ENCODE measurements at regions not wholly inside any gene's neighbourhood (a gene's known extent, or its start where the extent isn't known, plus 50 kb on each side); places are given as distances from the start of the nearest gene placed in this dataset.

- no peaks in the 10 kb centered on the region for H3K4me1 ChIP-seq (ENCODE audit: control insufficient read depth in 4 of 4, insufficient read depth in 4 of 4, low read length in 3 of 4)
- TF ChIP-seq, protein P1, sequence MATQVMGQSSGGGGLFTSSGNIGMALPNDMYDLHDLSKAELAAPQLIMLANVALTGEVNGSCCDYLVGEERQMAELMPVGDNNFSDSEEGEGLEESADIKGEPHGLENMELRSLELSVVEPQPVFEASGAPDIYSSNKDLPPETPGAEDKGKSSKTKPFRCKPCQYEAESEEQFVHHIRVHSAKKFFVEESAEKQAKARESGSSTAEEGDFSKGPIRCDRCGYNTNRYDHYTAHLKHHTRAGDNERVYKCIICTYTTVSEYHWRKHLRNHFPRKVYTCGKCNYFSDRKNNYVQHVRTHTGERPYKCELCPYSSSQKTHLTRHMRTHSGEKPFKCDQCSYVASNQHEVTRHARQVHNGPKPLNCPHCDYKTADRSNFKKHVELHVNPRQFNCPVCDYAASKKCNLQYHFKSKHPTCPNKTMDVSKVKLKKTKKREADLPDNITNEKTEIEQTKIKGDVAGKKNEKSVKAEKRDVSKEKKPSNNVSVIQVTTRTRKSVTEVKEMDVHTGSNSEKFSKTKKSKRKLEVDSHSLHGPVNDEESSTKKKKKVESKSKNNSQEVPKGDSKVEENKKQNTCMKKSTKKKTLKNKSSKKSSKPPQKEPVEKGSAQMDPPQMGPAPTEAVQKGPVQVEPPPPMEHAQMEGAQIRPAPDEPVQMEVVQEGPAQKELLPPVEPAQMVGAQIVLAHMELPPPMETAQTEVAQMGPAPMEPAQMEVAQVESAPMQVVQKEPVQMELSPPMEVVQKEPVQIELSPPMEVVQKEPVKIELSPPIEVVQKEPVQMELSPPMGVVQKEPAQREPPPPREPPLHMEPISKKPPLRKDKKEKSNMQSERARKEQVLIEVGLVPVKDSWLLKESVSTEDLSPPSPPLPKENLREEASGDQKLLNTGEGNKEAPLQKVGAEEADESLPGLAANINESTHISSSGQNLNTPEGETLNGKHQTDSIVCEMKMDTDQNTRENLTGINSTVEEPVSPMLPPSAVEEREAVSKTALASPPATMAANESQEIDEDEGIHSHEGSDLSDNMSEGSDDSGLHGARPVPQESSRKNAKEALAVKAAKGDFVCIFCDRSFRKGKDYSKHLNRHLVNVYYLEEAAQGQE (IDR thresholded peaks at IDR 0.05) = no peak
Observed at GRCh38 chr7:136342251-136342650, 365.1 kb upstream of the MTPN start.

GRCh38 chr7:136339464-136339863, 362.3 kb upstream of the MTPN start:
- no peak for DNase-seq (ENCODE audit: low spot score)
- Histone ChIP-seq H3K27ac (ENCODE audit: low read depth in 1 of 2, low read length in 2 of 2) (no peak overlapping the region), H3K9me3 (ENCODE audit: control insufficient read depth in 4 of 4, low read length in 3 of 4) (no peaks in the 10 kb centered on the region), H3K36me3 (ENCODE audit: control insufficient read depth in 4 of 4, insufficient read depth in 3 of 4, low read depth in 1 of 4, low read length in 3 of 4) (no peaks in the 10 kb centered on the region), H3K9ac (ENCODE audit: low read depth in 1 of 2, low read length in 2 of 2) (no peak overlapping the region), H3K27me3 (ENCODE audit: control insufficient read depth in 4 of 4, insufficient read depth in 4 of 4, low read length in 3 of 4) (no peaks in the 10 kb centered on the region), H3K4me1 (ENCODE audit: control insufficient read depth in 4 of 4, insufficient read depth in 4 of 4, low read length in 3 of 4) (no peaks in the 10 kb centered on the region), H3K4me3 (ENCODE audit: low read depth in 1 of 3, low read length in 3 of 3) (no peak overlapping the region)
- no peak for TF ChIP-seq HNF4G (IDR thresholded peaks at IDR 0.05)
- no peak for TF ChIP-seq YY1 (IDR thresholded peaks at IDR 0.05)
- no peak for TF ChIP-seq RAD21 (IDR thresholded peaks at IDR 0.05)
- no peak for TF ChIP-seq FOXA2 (IDR thresholded peaks at IDR 0.05)
- no peak for TF ChIP-seq ATF3 (IDR thresholded peaks at IDR 0.05)
- no peak for TF ChIP-seq JUND (IDR thresholded peaks at IDR 0.05)
- no peak for TF ChIP-seq SP1 (IDR thresholded peaks at IDR 0.05)

More at GRCh38 chr7:136342251-136342650, 365.1 kb upstream of the MTPN start:
- no peaks in the 10 kb centered on the region for H3K27me3 ChIP-seq (ENCODE audit: control insufficient read depth in 4 of 4, insufficient read depth in 4 of 4, low read length in 3 of 4)
- H3K9ac ChIP-seq (ENCODE audit: low read depth in 1 of 2, low read length in 2 of 2) = no peak overlapping the region
- H3K36me3 ChIP-seq (ENCODE audit: control insufficient read depth in 4 of 4, insufficient read depth in 3 of 4, low read depth in 1 of 4, low read length in 3 of 4) = no peaks in the 10 kb centered on the region
- DNase-seq (ENCODE audit: low spot score) = no peak
- H3K27ac ChIP-seq (ENCODE audit: low read depth in 1 of 2, low read length in 2 of 2) = no peak overlapping the region
- H3K9me3 ChIP-seq (ENCODE audit: control insufficient read depth in 4 of 4, low read length in 3 of 4) = no peaks in the 10 kb centered on the region
- no peak overlapping the region for H3K4me3 ChIP-seq (ENCODE audit: low read depth in 1 of 3, low read length in 3 of 3)

DNA sequence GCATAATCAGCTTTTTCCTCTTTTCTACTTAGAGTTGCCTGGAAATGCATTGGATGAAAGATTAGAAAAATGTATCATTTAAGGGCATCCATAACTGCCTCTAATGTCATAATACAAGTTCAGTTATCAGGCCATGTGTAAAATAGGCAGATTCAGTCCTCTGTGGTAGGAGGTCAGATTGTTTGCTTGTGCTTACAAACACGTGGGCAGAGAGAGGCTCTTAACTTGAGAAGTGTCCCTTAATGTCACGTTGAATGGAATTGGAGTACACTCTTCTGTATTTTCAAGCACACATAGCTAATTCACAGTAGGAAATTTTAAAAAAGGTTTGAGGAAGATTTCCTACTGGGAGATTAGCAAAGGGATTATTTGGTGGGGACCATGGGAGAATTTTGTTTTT, 359.8 kb upstream of the MTPN start:
- H3K4me1 ChIP-seq (ENCODE audit: control insufficient read depth in 4 of 4, insufficient read depth in 4 of 4, low read length in 3 of 4) = no peaks in the 10 kb centered on the region
- H3K9me3 ChIP-seq (ENCODE audit: control insufficient read depth in 4 of 4, low read length in 3 of 4) = no peaks in the 10 kb centered on the region
- no peak overlapping the region for H3K27ac ChIP-seq (ENCODE audit: low read depth in 1 of 2, low read length in 2 of 2)
- TF ChIP-seq HNF4G (IDR thresholded peaks at IDR 0.05) (no peak), YY1 (IDR thresholded peaks at IDR 0.05) (no peak), EGR1 (IDR thresholded peaks at IDR 0.05; ENCODE audit: low read depth in 2 of 2) (no peak), RAD21 (IDR thresholded peaks at IDR 0.05) (no peak), JUND (IDR thresholded peaks at IDR 0.05) (no peak), FOXA2 (IDR thresholded peaks at IDR 0.05) (no peak), RXRA (IDR thresholded peaks at IDR 0.05) (no peak), HNF4A (conservative IDR thresholded peaks at IDR 0.05) (no peak)
- H3K4me3 ChIP-seq (ENCODE audit: low read depth in 1 of 3, low read length in 3 of 3) = no peak overlapping the region
- no peaks in the 10 kb centered on the region for H3K27me3 ChIP-seq (ENCODE audit: control insufficient read depth in 4 of 4, insufficient read depth in 4 of 4, low read length in 3 of 4)
- H3K9ac ChIP-seq (ENCODE audit: low read depth in 1 of 2, low read length in 2 of 2) = no peak overlapping the region
- no peak for DNase-seq (ENCODE audit: low spot score)
- H3K36me3 ChIP-seq (ENCODE audit: control insufficient read depth in 4 of 4, insufficient read depth in 3 of 4, low read depth in 1 of 4, low read length in 3 of 4) = no peaks in the 10 kb centered on the region
- WGBS = 37% methylated on average over 2 of the region's 2 CpGs

DNA sequence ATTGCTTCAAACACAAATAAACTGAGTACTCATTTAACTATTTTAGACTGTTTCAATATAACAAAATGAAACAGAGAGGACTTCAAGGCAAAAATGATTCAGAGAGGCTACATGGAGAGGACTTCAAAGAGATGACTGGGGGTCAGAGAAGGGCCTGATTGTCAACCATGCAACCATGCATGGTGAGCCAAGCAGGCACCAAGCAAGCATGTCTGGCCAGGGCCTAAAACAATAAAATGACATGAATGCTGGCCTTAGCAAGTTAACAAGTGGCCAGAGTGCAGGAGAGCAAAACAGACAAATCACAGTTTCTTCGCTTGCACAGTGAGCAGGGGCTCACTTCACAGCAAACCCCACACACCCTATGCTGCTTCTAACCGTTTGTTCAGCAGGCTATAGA, 356.5 kb upstream of the MTPN start:
- no peak for DNase-seq (ENCODE audit: low spot score)
- no peaks in the 10 kb centered on the region for H3K9me3 ChIP-seq (ENCODE audit: control insufficient read depth in 4 of 4, low read length in 3 of 4)
- TF ChIP-seq, protein P1 (IDR thresholded peaks at IDR 0.05) = no peak
- TF ChIP-seq RXRA (IDR thresholded peaks at IDR 0.05) (no peak), ATF3 (IDR thresholded peaks at IDR 0.05) (no peak), FOXA1 (IDR thresholded peaks at IDR 0.05) (no peak)
- TF ChIP-seq, protein P2, sequence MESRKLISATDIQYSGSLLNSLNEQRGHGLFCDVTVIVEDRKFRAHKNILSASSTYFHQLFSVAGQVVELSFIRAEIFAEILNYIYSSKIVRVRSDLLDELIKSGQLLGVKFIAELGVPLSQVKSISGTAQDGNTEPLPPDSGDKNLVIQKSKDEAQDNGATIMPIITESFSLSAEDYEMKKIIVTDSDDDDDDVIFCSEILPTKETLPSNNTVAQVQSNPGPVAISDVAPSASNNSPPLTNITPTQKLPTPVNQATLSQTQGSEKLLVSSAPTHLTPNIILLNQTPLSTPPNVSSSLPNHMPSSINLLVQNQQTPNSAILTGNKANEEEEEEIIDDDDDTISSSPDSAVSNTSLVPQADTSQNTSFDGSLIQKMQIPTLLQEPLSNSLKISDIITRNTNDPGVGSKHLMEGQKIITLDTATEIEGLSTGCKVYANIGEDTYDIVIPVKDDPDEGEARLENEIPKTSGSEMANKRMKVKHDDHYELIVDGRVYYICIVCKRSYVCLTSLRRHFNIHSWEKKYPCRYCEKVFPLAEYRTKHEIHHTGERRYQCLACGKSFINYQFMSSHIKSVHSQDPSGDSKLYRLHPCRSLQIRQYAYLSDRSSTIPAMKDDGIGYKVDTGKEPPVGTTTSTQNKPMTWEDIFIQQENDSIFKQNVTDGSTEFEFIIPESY (IDR thresholded peaks at IDR 0.05) = no peak

More for the DNA sequence above, 356.5 kb upstream of the MTPN start:
- Histone ChIP-seq H3K27ac (ENCODE audit: low read depth in 1 of 2, low read length in 2 of 2) (no peak overlapping the region), H3K36me3 (ENCODE audit: control insufficient read depth in 4 of 4, insufficient read depth in 3 of 4, low read depth in 1 of 4, low read length in 3 of 4) (no peaks in the 10 kb centered on the region), H3K27me3 (ENCODE audit: control insufficient read depth in 4 of 4, insufficient read depth in 4 of 4, low read length in 3 of 4) (no peaks in the 10 kb centered on the region), H3K4me1 (ENCODE audit: control insufficient read depth in 4 of 4, insufficient read depth in 4 of 4, low read length in 3 of 4) (no peaks in the 10 kb centered on the region), H3K9ac (ENCODE audit: low read depth in 1 of 2, low read length in 2 of 2) (no peak overlapping the region), H3K4me3 (ENCODE audit: low read depth in 1 of 3, low read length in 3 of 3) (no peak overlapping the region)
- WGBS = 65% methylated on average over 2 of the region's 2 CpGs

Data from liver (tissue), 7 donors.